ENCODE measurements at regions not wholly inside any gene's neighbourhood (a gene's known extent, or its start where the extent isn't known, plus 50 kb on each side); places are given as distances from the start of the nearest gene placed in this dataset.

- CTCF ChIA-PET = no interaction called here
- H3K9me3 ChIP-seq (ENCODE audit: control extremely low read depth in 1 of 3, control insufficient read depth in 2 of 3, insufficient read depth in 1 of 3, low read length in 2 of 3) = no peaks in the 10 kb centered on the region
- POLR2A ChIA-PET = no interaction called here
- H3K79me2 ChIP-seq (ENCODE audit: control insufficient read depth, insufficient read depth, low read length) = no peaks in the 10 kb centered on the region
- DNase-seq (no peak), ATAC-seq (ENCODE audit: low read depth) (no peak)
- intact Hi-C loops (cut with micrococcal nuclease) = no loop called here
- WGBS (ENCODE audit: insufficient coverage) = 60% methylated on average over 1 of the region's 2 CpGs
- peaks cover 4% of the 10 kb centered on the region for H3K4me1 Mint-ChIP-seq
- no peak overlapping the region for H3K4me3 ChIP-seq (ENCODE audit: control extremely low read depth in 1 of 5, extremely low read depth in 1 of 5, insufficient read depth in 1 of 5, low read depth in 2 of 5, low read length in 4 of 5)
- H2AFZ ChIP-seq (ENCODE audit: insufficient read depth, low read depth, low read length, poor library complexity, severe bottlenecking) = no peak overlapping the region
- no peak overlapping the region for H3K4me2 ChIP-seq (replicated peaks; ENCODE audit: low read depth, low read length, poor library complexity, severe bottlenecking)
- no peak overlapping the region for H3K27ac ChIP-seq (ENCODE audit: low read length in 2 of 2)
- no peaks in the 10 kb centered on the region for H3K9me3 Mint-ChIP-seq (ENCODE audit: insufficient read depth)
- H3K4me1 ChIP-seq (ENCODE audit: control insufficient read depth in 2 of 2, insufficient read depth in 2 of 2, low read length in 2 of 2) = no peaks in the 10 kb centered on the region
- H3K27ac Mint-ChIP-seq = no peak overlapping the region
- H4K20me1 ChIP-seq (ENCODE audit: control insufficient read depth, insufficient read depth, low read length, poor library complexity, severe bottlenecking) = no peaks in the 10 kb centered on the region
- TF ChIP-seq CTCF (IDR thresholded peaks at IDR 0.05) (no peak), EZH2 (IDR thresholded peaks at IDR 0.05; ENCODE audit: borderline replicate concordance, insufficient read depth, low read depth, low read length, poor library complexity, severe bottlenecking) (no peak)
- H3K9ac ChIP-seq (ENCODE audit: low read length) = no peak overlapping the region
- no peaks in the 10 kb centered on the region for H3K36me3 ChIP-seq (replicated peaks in 1 of 2; ENCODE audit: control extremely low read depth in 1 of 2, control insufficient read depth in 1 of 2, extremely low read depth in 1 of 2, insufficient read depth in 2 of 2, low read length in 1 of 2)
- H3K4me3 Mint-ChIP-seq = no peak overlapping the region
- no peaks in the 10 kb centered on the region for H3K27me3 ChIP-seq (replicated peaks in 1 of 4; ENCODE audit: control extremely low read depth in 1 of 4, control insufficient read depth in 3 of 4, insufficient read depth in 4 of 4, low read length in 3 of 4)
- no peaks in the 10 kb centered on the region for H3K27me3 Mint-ChIP-seq
Observed at GRCh38 chr10:61847087-61847486, 54.4 kb upstream of the ARID5B start.

GRCh38 chr10:61847640-61848039, 53.9 kb upstream of the ARID5B start:
- no peaks in the 10 kb centered on the region for H4K20me1 ChIP-seq (ENCODE audit: control insufficient read depth, insufficient read depth, low read length, poor library complexity, severe bottlenecking)
- no peaks in the 10 kb centered on the region for H3K79me2 ChIP-seq (ENCODE audit: control insufficient read depth, insufficient read depth, low read length)
- no peaks in the 10 kb centered on the region for H3K9me3 ChIP-seq (ENCODE audit: control extremely low read depth in 1 of 3, control insufficient read depth in 2 of 3, insufficient read depth in 1 of 3, low read length in 2 of 3)
- ChIA-PET POLR2A (no interaction called here), CTCF (interaction anchor here (0.7 kb wide), 1 partner anchor 64 kb away, joined by 3 read pairs; no protein-coding TSS in a partner anchor)
- no peaks in the 10 kb centered on the region for H3K27me3 Mint-ChIP-seq
- H3K4me2 ChIP-seq (replicated peaks; ENCODE audit: low read depth, low read length, poor library complexity, severe bottlenecking) = no peak overlapping the region
- ATAC-seq (ENCODE audit: low read depth) (no peak), DNase-seq (no peak)
- H2AFZ ChIP-seq (ENCODE audit: insufficient read depth, low read depth, low read length, poor library complexity, severe bottlenecking) = no peak overlapping the region
- H3K36me3 ChIP-seq (replicated peaks in 1 of 2; ENCODE audit: control extremely low read depth in 1 of 2, control insufficient read depth in 1 of 2, extremely low read depth in 1 of 2, insufficient read depth in 2 of 2, low read length in 1 of 2) = no peaks in the 10 kb centered on the region
- peaks cover 4% of the 10 kb centered on the region for H3K4me1 Mint-ChIP-seq
- WGBS (ENCODE audit: insufficient coverage) = no CpG with 5 or more reads among the region's 2 CpGs
- no peak overlapping the region for H3K4me3 Mint-ChIP-seq
- no peaks in the 10 kb centered on the region for H3K4me1 ChIP-seq (ENCODE audit: control insufficient read depth in 2 of 2, insufficient read depth in 2 of 2, low read length in 2 of 2)
- intact Hi-C loops (cut with micrococcal nuclease) = no loop called here
- H3K27ac Mint-ChIP-seq = no peak overlapping the region
- no peak for TF ChIP-seq EZH2 (IDR thresholded peaks at IDR 0.05; ENCODE audit: borderline replicate concordance, insufficient read depth, low read depth, low read length, poor library complexity, severe bottlenecking)
- H3K9ac ChIP-seq (ENCODE audit: low read length) = no peak overlapping the region
- H3K9me3 Mint-ChIP-seq (ENCODE audit: insufficient read depth) = no peaks in the 10 kb centered on the region
- H3K27me3 ChIP-seq (replicated peaks in 1 of 4; ENCODE audit: control extremely low read depth in 1 of 4, control insufficient read depth in 3 of 4, insufficient read depth in 4 of 4, low read length in 3 of 4) = no peaks in the 10 kb centered on the region
- no peak overlapping the region for H3K4me3 ChIP-seq (ENCODE audit: control extremely low read depth in 1 of 5, extremely low read depth in 1 of 5, insufficient read depth in 1 of 5, low read depth in 2 of 5, low read length in 4 of 5)
- no peak overlapping the region for H3K27ac ChIP-seq (ENCODE audit: low read length in 2 of 2)
